GM12872 (cell line): ENCODE measurements at regions not wholly inside any gene's neighbourhood (a gene's known extent, or its start where the extent isn't known, plus 50 kb on each side); places are given as distances from the start of the nearest gene placed in this dataset.

Experiments used
- TF ChIP-seq, protein P1 (sequence below): IDR thresholded peaks from 3 replicates; pipeline ENCODE4 v1.5.1; 2011; ENCODE audit warnings: low read depth, mild to moderate bottlenecking, low read length, moderate library complexity; ENCODE audit not compliant: insufficient read depth

DNA sequence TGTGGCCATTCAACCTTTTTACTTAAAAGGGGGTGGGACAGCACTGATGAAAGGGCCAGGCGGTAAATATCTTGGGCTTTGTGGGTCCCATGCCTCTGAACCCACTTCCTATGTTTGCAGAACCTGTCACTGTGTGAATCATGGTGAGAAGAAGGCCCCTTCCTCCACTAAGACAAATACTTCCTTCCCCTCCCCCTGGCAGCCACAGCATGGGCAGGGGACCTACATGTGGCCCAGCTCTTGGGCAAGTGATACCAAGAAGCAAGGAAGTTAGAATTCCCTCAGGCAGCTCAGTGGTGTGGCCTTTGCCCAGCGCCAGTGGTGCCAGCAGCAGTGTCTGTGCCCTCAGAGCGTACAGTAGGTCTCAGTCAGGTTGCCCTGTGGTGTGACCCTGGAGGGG lies 168.6 kb downstream of the TRIM33 start:
- TF ChIP-seq, protein P1, sequence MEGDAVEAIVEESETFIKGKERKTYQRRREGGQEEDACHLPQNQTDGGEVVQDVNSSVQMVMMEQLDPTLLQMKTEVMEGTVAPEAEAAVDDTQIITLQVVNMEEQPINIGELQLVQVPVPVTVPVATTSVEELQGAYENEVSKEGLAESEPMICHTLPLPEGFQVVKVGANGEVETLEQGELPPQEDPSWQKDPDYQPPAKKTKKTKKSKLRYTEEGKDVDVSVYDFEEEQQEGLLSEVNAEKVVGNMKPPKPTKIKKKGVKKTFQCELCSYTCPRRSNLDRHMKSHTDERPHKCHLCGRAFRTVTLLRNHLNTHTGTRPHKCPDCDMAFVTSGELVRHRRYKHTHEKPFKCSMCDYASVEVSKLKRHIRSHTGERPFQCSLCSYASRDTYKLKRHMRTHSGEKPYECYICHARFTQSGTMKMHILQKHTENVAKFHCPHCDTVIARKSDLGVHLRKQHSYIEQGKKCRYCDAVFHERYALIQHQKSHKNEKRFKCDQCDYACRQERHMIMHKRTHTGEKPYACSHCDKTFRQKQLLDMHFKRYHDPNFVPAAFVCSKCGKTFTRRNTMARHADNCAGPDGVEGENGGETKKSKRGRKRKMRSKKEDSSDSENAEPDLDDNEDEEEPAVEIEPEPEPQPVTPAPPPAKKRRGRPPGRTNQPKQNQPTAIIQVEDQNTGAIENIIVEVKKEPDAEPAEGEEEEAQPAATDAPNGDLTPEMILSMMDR: no peak

DNA sequence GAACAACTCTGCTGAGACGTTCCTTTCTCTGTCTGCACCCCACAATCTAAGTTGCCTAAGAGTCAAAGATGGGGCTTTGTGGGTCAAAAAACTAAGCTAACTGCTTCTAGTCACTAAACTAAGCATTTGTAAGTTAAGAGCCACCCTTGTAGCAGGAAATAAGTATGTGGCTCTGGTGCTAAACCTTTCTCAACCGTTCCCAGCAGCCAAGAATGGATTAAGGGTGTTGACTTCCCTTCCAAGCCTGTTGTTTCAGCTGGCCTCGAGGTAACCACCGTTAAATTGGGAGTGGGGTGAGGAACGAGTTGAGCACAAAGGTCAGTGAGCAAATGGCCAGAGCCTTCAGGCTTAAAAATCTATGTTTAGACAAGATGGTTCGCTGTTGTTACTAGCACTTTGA lies 169.1 kb downstream of the TRIM33 start:
- TF ChIP-seq, protein P1: no peak

DNA sequence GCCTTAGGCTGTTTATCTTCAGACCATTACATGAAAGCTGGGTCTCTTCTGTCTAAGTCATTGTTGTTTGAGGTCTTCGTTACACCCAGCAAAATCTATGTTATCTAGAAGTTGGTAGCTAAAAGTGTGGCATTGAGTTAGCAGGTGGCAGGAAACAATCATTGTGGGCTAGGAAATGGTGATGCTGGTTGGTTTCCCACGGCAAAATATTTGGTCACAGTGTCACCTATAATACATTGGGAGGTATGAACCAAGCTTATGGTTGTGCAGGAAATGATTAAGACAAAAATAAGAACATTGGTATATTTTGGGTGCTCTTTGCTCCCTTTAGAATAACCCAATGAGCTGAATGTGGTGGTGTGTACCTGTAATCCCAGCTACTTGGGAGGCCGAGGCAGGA lies 169.7 kb downstream of the TRIM33 start:
- TF ChIP-seq, protein P1: no peak

DNA sequence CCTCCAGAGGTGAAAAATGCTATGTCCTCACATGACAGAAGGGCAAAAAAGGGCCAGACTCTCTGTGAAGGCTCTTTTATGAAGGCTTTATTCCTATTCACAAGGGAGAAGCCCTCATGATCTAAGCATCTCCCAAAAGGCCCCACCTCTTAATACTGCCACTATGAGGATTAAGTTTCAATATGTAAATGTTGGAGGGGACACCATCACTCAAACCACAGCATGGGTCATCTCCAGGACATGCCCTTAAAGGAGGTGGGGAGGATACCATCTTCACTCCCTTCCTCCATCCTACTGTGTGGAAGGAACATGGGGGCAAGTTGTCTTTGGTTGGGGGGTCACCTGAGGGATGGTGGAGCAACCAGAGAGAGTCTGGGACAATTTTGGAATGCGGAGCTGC lies 170.1 kb downstream of the TRIM33 start:
- TF ChIP-seq, protein P1: no peak

DNA sequence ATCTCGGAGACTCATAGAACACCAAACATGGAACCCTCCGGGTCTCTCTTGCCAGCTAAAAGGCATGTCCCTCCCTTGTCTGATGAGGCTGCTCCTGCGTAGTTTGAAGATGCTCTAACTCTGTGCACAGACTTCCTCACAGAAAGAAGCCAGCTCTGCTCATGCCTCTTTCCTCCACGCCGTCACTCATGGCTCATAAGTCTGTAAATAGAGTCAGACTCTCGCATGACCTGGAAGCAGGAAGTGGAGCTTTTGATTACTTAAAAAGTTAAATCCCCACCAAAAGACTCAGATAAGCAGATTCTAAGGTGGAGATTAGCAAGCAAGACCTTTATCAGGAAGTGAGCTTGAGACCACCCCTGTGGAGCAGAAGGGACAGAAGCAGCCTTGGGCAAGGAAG lies 171.6 kb downstream of the TRIM33 start:
- TF ChIP-seq, protein P1: no peak

DNA sequence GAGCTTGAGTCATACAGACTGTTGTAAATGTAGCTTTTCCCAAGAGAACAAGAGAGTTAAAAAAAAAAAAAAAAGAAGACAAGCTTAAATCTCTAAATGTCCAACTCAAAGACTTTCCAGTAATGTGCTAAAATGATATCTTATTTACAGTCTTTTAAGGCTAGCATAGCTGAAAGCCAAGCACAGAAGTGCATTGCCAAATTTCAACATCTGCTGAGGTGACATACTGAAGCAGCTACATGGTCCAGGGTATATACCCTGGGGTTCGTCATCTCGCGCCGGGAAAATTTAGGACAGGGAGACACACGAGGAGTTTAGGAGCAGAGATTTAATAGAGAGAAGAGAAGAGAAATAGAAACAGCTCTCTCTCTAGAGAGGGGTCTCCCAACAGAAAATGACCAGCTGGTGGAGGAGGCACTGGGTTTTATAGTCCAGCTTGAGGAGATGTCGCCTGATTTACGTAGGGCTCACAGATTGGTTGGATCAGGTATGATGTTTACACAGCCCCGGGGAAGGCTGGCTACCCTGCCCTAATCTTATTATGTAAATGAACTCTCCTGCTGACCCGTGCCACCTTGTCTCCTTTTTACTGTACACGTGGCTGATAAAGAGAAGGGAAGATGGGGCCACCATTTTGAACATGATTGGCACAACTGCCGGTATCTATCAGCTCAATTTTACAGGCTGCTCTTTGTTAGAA lies 172.7 kb downstream of the TRIM33 start:
- TF ChIP-seq, protein P1: no peak

DNA sequence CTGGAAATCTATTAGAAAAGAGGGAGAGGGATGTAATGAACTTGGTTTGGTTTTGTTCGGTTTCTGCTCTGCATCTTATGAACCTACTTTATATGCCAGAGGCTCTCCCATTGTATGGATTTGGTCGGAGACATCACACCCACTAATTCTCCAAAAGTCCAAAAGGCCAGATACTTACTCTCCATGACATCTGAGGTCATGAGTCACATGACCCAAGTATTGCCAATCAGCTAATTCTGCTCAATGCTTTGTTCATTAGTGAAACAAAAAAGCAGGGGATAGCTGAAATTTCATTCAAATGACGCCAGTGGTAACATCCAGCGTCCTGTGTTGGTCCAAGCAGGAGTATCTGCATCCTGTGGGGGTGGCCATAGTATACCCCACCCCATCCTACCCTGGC lies 173.6 kb downstream of the TRIM33 start:
- TF ChIP-seq, protein P1: no peak
